Upper lobe of left lung (tissue), 4 donors: ENCODE measurements at regions not wholly inside any gene's neighbourhood (a gene's known extent, or its start where the extent isn't known, plus 50 kb on each side); places are given as distances from the start of the nearest gene placed in this dataset.

ENCODE experiments used
- POLR2A ChIP-seq, 4 donors: fragments of 450-650 bp; IDR thresholded peaks; one replicate each; pipeline ENCODE4 v1.5.1; 2016 to 2017; ENCODE audit warnings: antibody characterized with exemption in 4 of 4, mild to moderate bottlenecking in 2 of 4
- POLR2AphosphoS5 ChIP-seq, 2 donors: sonication (generic); formaldehyde crosslinking; IDR thresholded peaks; one replicate each; pipeline ENCODE4 v1.5.1; 2017; ENCODE audit warnings: antibody characterized with exemption in 2 of 2
- TF ChIP-seq, protein P1 (sequence below), 6 experiments: fragments of 450-650 bp in 4 of 6; fragments of 200-600 bp in 2 of 6; sonication (generic) in 2 of 6; IDR thresholded peaks; one replicate each; pipeline ENCODE4 v1.5.1; 2016 to 2019; ENCODE audit warnings: antibody characterized with exemption in 6 of 6

DNA sequence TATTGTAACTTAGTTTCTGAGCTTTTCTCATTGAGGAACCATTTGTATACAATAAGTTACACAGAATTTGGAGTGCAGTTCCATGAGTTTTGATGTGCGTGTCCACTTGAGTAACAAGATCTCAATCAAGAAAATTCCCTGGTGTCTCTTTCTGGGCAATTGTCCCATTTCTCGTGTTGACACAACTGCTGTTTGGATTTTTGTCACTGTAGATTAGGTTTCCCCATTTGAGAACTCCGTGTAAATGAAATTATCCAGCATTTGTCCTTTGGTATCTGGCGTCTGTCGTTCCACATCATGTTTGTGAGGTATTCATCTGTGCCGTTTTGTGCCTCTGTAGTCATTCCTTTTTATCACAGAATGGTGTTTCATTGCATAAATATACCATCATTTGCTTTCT is 547.0 kb downstream of the TBC1D22A start:
- TF ChIP-seq, protein P1, sequence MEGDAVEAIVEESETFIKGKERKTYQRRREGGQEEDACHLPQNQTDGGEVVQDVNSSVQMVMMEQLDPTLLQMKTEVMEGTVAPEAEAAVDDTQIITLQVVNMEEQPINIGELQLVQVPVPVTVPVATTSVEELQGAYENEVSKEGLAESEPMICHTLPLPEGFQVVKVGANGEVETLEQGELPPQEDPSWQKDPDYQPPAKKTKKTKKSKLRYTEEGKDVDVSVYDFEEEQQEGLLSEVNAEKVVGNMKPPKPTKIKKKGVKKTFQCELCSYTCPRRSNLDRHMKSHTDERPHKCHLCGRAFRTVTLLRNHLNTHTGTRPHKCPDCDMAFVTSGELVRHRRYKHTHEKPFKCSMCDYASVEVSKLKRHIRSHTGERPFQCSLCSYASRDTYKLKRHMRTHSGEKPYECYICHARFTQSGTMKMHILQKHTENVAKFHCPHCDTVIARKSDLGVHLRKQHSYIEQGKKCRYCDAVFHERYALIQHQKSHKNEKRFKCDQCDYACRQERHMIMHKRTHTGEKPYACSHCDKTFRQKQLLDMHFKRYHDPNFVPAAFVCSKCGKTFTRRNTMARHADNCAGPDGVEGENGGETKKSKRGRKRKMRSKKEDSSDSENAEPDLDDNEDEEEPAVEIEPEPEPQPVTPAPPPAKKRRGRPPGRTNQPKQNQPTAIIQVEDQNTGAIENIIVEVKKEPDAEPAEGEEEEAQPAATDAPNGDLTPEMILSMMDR (IDR thresholded peaks at IDR 0.05), result no peak
- TF ChIP-seq POLR2A (IDR thresholded peaks at IDR 0.05) (no peak), POLR2AphosphoS5 (IDR thresholded peaks at IDR 0.05) (no peak)
